DOHH2 (cell line): ENCODE measurements at regions not wholly inside any gene's neighbourhood (a gene's known extent, or its start where the extent isn't known, plus 50 kb on each side); places are given as distances from the start of the nearest gene placed in this dataset.

ENCODE experiments used
- CTCF ChIP-seq: fragments of 200-600 bp; sonication (generic); IDR thresholded peaks from one replicate; pipeline ENCODE4 v1.5.1; 2014; ENCODE audit warnings: antibody characterized with exemption, mild to moderate bottlenecking, low read depth, low read length; ENCODE audit not compliant: poor library complexity, severe bottlenecking
- EZH2phosphoT487 ChIP-seq: fragments of 200-600 bp; sonication (generic); IDR thresholded peaks from 2 replicates; pipeline ENCODE4 v1.6.1; 2017; ENCODE audit warnings: borderline replicate concordance, mild to moderate bottlenecking, antibody characterized with exemption, low read length, moderate library complexity, mixed read lengths

DNA sequence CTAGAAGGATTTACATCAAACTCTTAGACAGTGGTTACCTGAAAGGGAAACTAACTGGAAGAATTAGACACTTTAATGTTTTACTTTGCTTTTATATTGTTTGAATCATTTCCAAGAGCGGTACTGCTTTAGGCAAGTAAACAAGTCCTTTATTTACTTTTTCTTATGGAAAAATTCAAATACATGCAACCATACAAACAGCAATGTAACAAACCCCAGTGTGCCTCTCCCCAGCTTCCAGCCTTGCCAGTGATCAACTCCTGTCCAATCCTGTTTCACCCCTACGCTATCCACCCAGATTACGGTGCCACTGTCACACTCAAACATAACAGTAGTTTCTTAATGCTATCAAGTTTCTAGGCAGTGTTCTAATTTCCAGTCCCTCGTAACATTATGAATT is 85.9 kb downstream of the C16orf95 start:
- no peak for TF ChIP-seq CTCF
- TF ChIP-seq EZH2phosphoT487 = no peak
